HCT116 (cell line): ENCODE measurements at regions not wholly inside any gene's neighbourhood (a gene's known extent, or its start where the extent isn't known, plus 50 kb on each side); places are given as distances from the start of the nearest gene placed in this dataset.

Experiments used
- ATF3 ChIP-seq: IDR thresholded peaks from 2 replicates; pipeline ENCODE4 v1.6.1; 2012
- CBX3 ChIP-seq: IDR thresholded peaks from 2 replicates; pipeline ENCODE4 v1.6.1; 2012; ENCODE audit warnings: low read depth
- CTCF ChIP-seq, 3 experiments: fragments of 200-600 bp in 1 of 3; sonication (generic) in 1 of 3; IDR thresholded peaks in 2 of 3; conservative IDR thresholded peaks in 1 of 3; 2 replicates each; pipeline ENCODE4 v1.5.1; 2012 to 2017; ENCODE audit warnings: low read depth in 2 of 3, low read length in 2 of 3, antibody characterized with exemption in 1 of 3, borderline replicate concordance in 1 of 3, control low read depth in 1 of 3, mild to moderate bottlenecking in 1 of 3, mixed read lengths in 1 of 3, mixed run types in 1 of 3, moderate library complexity in 1 of 3; ENCODE audit not compliant: insufficient read depth in 1 of 3
- ELF1 ChIP-seq: IDR thresholded peaks from 2 replicates; pipeline ENCODE4 v1.6.1; 2012; ENCODE audit warnings: low read depth, borderline replicate concordance
- EZH2 ChIP-seq: fragments of 200-600 bp; sonication (generic); IDR thresholded peaks from 2 replicates; pipeline ENCODE4 v1.6.1; 2017; ENCODE audit warnings: antibody characterized with exemption, mixed run types
- POLR2A ChIP-seq: IDR thresholded peaks from 2 replicates; pipeline ENCODE4 v1.7.0; 2011; ENCODE audit warnings: borderline replicate concordance; ENCODE audit not compliant: insufficient read depth, insufficient read length; ENCODE audit errors: extremely low read depth
- POLR2AphosphoS5 ChIP-seq: IDR thresholded peaks from 2 replicates; pipeline ENCODE4 v1.6.1; 2011; ENCODE audit warnings: mild to moderate bottlenecking, low read depth, low read length, moderate library complexity
- RAD21 ChIP-seq: IDR thresholded peaks from 2 replicates; pipeline ENCODE4 v1.6.1; 2012; ENCODE audit warnings: low read depth, mild to moderate bottlenecking
- REST ChIP-seq: IDR thresholded peaks from 2 replicates; pipeline ENCODE4 v1.6.1; 2012; ENCODE audit warnings: low read depth
- SIN3A ChIP-seq: IDR thresholded peaks from 2 replicates; pipeline ENCODE4 v1.6.1; 2012; ENCODE audit warnings: low read depth
- ZFX ChIP-seq: fragments of 450-650 bp; IDR thresholded peaks from 2 replicates; pipeline ENCODE4 v1.6.1; 2017
- ZNF274 ChIP-seq: fragments of 200-500 bp; sonication (Bioruptor generic); IDR thresholded peaks from 2 replicates; pipeline ENCODE4 v1.6.1; 2014; ENCODE audit warnings: mild to moderate bottlenecking, low read depth, low read length, inconsistent platforms

- TF ChIP-seq CTCF (IDR thresholded peaks at IDR 0.05 in 2 of 3, conservative IDR thresholded peaks at IDR 0.05 in 1 of 3; ENCODE audit: borderline replicate concordance in 1 of 3, insufficient read depth in 1 of 3, low read depth in 2 of 3, low read length in 2 of 3), result no peak
- no peak for TF ChIP-seq POLR2A
- no peak for TF ChIP-seq EZH2
- no peak for TF ChIP-seq POLR2AphosphoS5
- no peak for TF ChIP-seq ZFX
- no peak for TF ChIP-seq ATF3
- no peak for TF ChIP-seq ZNF274
- TF ChIP-seq REST, result no peak
- no peak for TF ChIP-seq RAD21
- TF ChIP-seq ELF1, result no peak
- no peak for TF ChIP-seq SIN3A
- TF ChIP-seq CBX3, result no peak
These were observed 55.6 kb upstream of the TPM1 start for GRCh38 chr15:62986948-62987347.
